ENCODE measurements at regions not wholly inside any gene's neighbourhood (a gene's known extent, or its start where the extent isn't known, plus 50 kb on each side); places are given as distances from the start of the nearest gene placed in this dataset.

GRCh38 chr18:79600596-79600995 is 79.0 kb upstream of the CTDP1 start:
- TF ChIP-seq, protein P1, sequence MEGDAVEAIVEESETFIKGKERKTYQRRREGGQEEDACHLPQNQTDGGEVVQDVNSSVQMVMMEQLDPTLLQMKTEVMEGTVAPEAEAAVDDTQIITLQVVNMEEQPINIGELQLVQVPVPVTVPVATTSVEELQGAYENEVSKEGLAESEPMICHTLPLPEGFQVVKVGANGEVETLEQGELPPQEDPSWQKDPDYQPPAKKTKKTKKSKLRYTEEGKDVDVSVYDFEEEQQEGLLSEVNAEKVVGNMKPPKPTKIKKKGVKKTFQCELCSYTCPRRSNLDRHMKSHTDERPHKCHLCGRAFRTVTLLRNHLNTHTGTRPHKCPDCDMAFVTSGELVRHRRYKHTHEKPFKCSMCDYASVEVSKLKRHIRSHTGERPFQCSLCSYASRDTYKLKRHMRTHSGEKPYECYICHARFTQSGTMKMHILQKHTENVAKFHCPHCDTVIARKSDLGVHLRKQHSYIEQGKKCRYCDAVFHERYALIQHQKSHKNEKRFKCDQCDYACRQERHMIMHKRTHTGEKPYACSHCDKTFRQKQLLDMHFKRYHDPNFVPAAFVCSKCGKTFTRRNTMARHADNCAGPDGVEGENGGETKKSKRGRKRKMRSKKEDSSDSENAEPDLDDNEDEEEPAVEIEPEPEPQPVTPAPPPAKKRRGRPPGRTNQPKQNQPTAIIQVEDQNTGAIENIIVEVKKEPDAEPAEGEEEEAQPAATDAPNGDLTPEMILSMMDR (IDR thresholded peaks at IDR 0.05), result no peak
- TF ChIP-seq POLR2A (IDR thresholded peaks at IDR 0.05), result no peak
